ENCODE measurements at regions not wholly inside any gene's neighbourhood (a gene's known extent, or its start where the extent isn't known, plus 50 kb on each side); places are given as distances from the start of the nearest gene placed in this dataset.

DNA sequence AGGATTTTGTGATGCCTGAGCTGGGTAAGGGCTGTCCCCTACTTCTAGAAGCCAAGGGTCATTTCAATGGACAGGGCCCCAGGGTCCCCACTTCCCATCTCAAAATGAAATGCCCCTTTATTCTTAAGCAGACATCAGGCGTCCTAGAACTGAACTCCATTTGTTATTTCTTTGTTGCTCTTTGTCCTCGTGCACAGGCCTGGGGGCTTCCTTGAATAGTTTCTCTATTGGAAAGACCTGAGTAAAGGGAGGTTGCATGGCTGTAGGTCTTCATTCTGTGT lies 311.4 kb upstream of the ZNF32 start:
- H4K20me1 ChIP-seq (ENCODE audit: insufficient read depth, low read length, poor library complexity, severe bottlenecking) = no peaks in the 10 kb centered on the region
- H3K27me3 ChIP-seq (ENCODE audit: insufficient read depth, low read length, poor library complexity, severe bottlenecking) = peaks cover 31% of the 10 kb centered on the region
- H3F3A ChIP-seq (ENCODE audit: low read depth) = no peaks in the 10 kb centered on the region

DNA sequence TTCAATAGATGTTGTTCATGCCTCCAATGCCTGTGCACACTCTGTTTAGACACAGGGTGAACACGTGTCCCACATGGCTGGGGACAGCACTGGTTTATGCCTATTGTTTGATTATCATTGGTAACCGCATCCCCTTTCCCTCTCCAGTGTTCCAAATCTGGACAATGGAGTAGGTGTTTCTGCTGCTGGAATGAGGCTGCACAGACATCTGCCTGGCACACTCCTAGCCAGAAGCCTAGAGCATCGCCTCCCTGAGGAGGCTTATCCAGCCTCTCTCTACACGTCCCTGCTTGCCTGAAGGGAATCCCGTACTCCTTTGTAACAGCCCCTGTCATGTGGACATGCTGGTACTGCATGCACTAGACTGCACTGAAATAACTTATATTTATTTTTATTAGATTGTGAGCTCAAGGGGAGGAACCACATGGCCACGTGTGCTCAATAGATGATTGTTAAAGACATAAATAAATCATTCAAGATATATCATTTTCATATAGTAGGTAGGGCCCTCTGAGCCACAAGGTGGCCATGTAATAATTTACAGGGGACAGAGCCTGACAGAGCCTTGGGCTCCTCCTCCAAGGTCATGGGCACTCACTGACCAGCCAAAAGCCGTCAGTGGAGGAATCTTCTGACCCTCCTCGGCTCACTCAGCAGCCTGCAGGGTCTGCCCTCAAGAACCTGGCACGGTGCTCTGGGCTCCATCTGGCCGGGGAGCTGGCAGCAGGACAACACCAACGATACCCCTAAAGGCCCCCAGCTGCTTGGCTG lies 310.9 kb upstream of the ZNF32 start:
- H3K36me3 ChIP-seq (ENCODE audit: insufficient read depth, low read length) = no peaks in the 10 kb centered on the region
- no peak overlapping the region for H3K4me3 ChIP-seq (ENCODE audit: low read length, poor library complexity, severe bottlenecking)
- TF ChIP-seq, protein P1, sequence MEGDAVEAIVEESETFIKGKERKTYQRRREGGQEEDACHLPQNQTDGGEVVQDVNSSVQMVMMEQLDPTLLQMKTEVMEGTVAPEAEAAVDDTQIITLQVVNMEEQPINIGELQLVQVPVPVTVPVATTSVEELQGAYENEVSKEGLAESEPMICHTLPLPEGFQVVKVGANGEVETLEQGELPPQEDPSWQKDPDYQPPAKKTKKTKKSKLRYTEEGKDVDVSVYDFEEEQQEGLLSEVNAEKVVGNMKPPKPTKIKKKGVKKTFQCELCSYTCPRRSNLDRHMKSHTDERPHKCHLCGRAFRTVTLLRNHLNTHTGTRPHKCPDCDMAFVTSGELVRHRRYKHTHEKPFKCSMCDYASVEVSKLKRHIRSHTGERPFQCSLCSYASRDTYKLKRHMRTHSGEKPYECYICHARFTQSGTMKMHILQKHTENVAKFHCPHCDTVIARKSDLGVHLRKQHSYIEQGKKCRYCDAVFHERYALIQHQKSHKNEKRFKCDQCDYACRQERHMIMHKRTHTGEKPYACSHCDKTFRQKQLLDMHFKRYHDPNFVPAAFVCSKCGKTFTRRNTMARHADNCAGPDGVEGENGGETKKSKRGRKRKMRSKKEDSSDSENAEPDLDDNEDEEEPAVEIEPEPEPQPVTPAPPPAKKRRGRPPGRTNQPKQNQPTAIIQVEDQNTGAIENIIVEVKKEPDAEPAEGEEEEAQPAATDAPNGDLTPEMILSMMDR (conservative IDR thresholded peaks at IDR 0.05; ENCODE audit: low read length) = no peak
- no peak for TF ChIP-seq EZH2phosphoT487 (IDR thresholded peaks at IDR 0.05; ENCODE audit: borderline replicate concordance)
- H3F3A ChIP-seq (ENCODE audit: low read depth) = no peaks in the 10 kb centered on the region
- H3K9me2 ChIP-seq (replicated peaks; ENCODE audit: low read depth, low read length) = no peaks in the 10 kb centered on the region
- H3K9me3 ChIP-seq (ENCODE audit: insufficient read depth, low read depth, low read length) = no peaks in the 10 kb centered on the region
- no peak overlapping the region for H3K4me2 ChIP-seq (ENCODE audit: low read depth, low read length, poor library complexity, severe bottlenecking)
- no peak overlapping the region for H2AFZ ChIP-seq (ENCODE audit: low read length)
- no peak overlapping the region for H3K9ac ChIP-seq (ENCODE audit: low read depth, low read length, poor library complexity, severe bottlenecking)
- H3K4me1 ChIP-seq (ENCODE audit: insufficient read depth, low read length, poor library complexity, severe bottlenecking) = no peaks in the 10 kb centered on the region
- no peaks in the 10 kb centered on the region for H4K20me1 ChIP-seq (ENCODE audit: insufficient read depth, low read length, poor library complexity, severe bottlenecking)
- H3K79me2 ChIP-seq (ENCODE audit: insufficient read depth, low read length) = no peaks in the 10 kb centered on the region
- peaks cover 31% of the 10 kb centered on the region for H3K27me3 ChIP-seq (ENCODE audit: insufficient read depth, low read length, poor library complexity, severe bottlenecking)

More for the DNA sequence above, 311.4 kb upstream of the ZNF32 start:
- Histone ChIP-seq H3K4me2 (ENCODE audit: low read depth, low read length, poor library complexity, severe bottlenecking) (no peak overlapping the region), H3K9me3 (ENCODE audit: insufficient read depth, low read depth, low read length) (no peaks in the 10 kb centered on the region), H3K4me1 (ENCODE audit: insufficient read depth, low read length, poor library complexity, severe bottlenecking) (peaks cover under 1% of the 10 kb centered on the region), H3K79me2 (ENCODE audit: insufficient read depth, low read length) (no peaks in the 10 kb centered on the region), H3K9me2 (replicated peaks; ENCODE audit: low read depth, low read length) (no peaks in the 10 kb centered on the region), H3K9ac (ENCODE audit: low read depth, low read length, poor library complexity, severe bottlenecking) (no peak overlapping the region), H2AFZ (ENCODE audit: low read length) (no peak overlapping the region), H3K36me3 (ENCODE audit: insufficient read depth, low read length) (no peaks in the 10 kb centered on the region), H3K4me3 (ENCODE audit: low read length, poor library complexity, severe bottlenecking) (no peak overlapping the region)
- no peak for TF ChIP-seq EZH2phosphoT487 (IDR thresholded peaks at IDR 0.05; ENCODE audit: borderline replicate concordance)
- TF ChIP-seq, protein P1 (conservative IDR thresholded peaks at IDR 0.05; ENCODE audit: low read length) = no peak

DNA sequence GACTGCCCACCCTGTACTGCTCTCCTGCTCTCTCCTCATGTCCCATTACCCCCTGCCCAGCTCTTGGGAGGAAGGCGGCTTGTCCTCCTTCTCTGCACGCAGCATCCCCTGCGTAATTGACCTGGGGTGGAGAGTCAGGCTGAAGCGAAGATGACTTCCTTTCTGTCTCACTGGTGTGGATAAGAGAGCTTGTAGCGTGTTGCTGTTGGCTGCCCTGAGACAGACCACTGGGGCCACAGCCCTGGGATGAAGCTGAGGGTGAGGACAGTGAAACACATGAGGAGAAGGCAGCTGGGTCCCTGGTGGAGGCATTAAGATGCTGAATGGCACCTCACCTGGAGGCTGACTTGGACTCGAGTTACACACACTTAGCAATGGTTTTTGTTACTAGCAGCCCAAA lies 310.3 kb upstream of the ZNF32 start:
- no peaks in the 10 kb centered on the region for H3K79me2 ChIP-seq (ENCODE audit: insufficient read depth, low read length)
- H4K20me1 ChIP-seq (ENCODE audit: insufficient read depth, low read length, poor library complexity, severe bottlenecking) = no peaks in the 10 kb centered on the region
- H3K4me3 ChIP-seq (ENCODE audit: low read length, poor library complexity, severe bottlenecking) = no peak overlapping the region
- no peak overlapping the region for H2AFZ ChIP-seq (ENCODE audit: low read length)
- no peak overlapping the region for H3K9ac ChIP-seq (ENCODE audit: low read depth, low read length, poor library complexity, severe bottlenecking)
- no peaks in the 10 kb centered on the region for H3F3A ChIP-seq (ENCODE audit: low read depth)
- no peaks in the 10 kb centered on the region for H3K9me3 ChIP-seq (ENCODE audit: insufficient read depth, low read depth, low read length)
- no peaks in the 10 kb centered on the region for H3K9me2 ChIP-seq (replicated peaks; ENCODE audit: low read depth, low read length)
- H3K4me1 ChIP-seq (ENCODE audit: insufficient read depth, low read length, poor library complexity, severe bottlenecking) = no peaks in the 10 kb centered on the region
- TF ChIP-seq EZH2phosphoT487 (IDR thresholded peaks at IDR 0.05; ENCODE audit: borderline replicate concordance) = no peak
- TF ChIP-seq, protein P1 (conservative IDR thresholded peaks at IDR 0.05; ENCODE audit: low read length) = no peak
- no peaks in the 10 kb centered on the region for H3K36me3 ChIP-seq (ENCODE audit: insufficient read depth, low read length)
- peaks cover 25% of the 10 kb centered on the region for H3K27me3 ChIP-seq (ENCODE audit: insufficient read depth, low read length, poor library complexity, severe bottlenecking)
- H3K4me2 ChIP-seq (ENCODE audit: low read depth, low read length, poor library complexity, severe bottlenecking) = no peak overlapping the region
